GM18511 (cell line): ENCODE measurements at regions not wholly inside any gene's neighbourhood (a gene's known extent, or its start where the extent isn't known, plus 50 kb on each side); places are given as distances from the start of the nearest gene placed in this dataset.

Source experiments
- ATAC-seq: cut with Tn5 transposase; IDR thresholded peaks from one replicate; pipeline ENCODE4 v1.9.1; 2021; ENCODE audit warnings: mild to moderate bottlenecking, moderate library complexity; ENCODE audit not compliant: unreplicated experiment

GRCh38 chr2:167543721-167544120 lies 655.4 kb downstream of the XIRP2 start:
- ATAC-seq, result no peak

GRCh38 chr2:167537743-167538142 lies 649.5 kb downstream of the XIRP2 start:
- no peak for ATAC-seq

GRCh38 chr2:167534443-167534842 lies 646.2 kb downstream of the XIRP2 start:
- no peak for ATAC-seq

GRCh38 chr2:167524786-167525185 lies 636.5 kb downstream of the XIRP2 start:
- no peak for ATAC-seq

GRCh38 chr2:167510071-167510759 lies 621.9 kb downstream of the XIRP2 start:
- no peak for ATAC-seq

GRCh38 chr2:167509586-167509985 lies 621.3 kb downstream of the XIRP2 start:
- ATAC-seq, result no peak

GRCh38 chr2:167508709-167509108 lies 620.4 kb downstream of the XIRP2 start:
- ATAC-seq, result no peak

GRCh38 chr2:167506395-167506794 lies 618.1 kb downstream of the XIRP2 start:
- no peak for ATAC-seq

GRCh38 chr2:167504695-167505094 lies 616.4 kb downstream of the XIRP2 start:
- no peak for ATAC-seq

- ATAC-seq, result no peak
Observed at GRCh38 chr2:167504061-167504460, 615.8 kb downstream of the XIRP2 start.

GRCh38 chr2:167501618-167502017 lies 613.3 kb downstream of the XIRP2 start:
- ATAC-seq, result no peak

- no peak for ATAC-seq
Observed at GRCh38 chr2:167493862-167494261, 605.6 kb downstream of the XIRP2 start.

- ATAC-seq, result no peak
Observed at GRCh38 chr2:167492486-167492885, 604.2 kb downstream of the XIRP2 start.

GRCh38 chr2:167491788-167492187 lies 603.5 kb downstream of the XIRP2 start:
- no peak for ATAC-seq

GRCh38 chr2:167490455-167490854 lies 602.2 kb downstream of the XIRP2 start:
- ATAC-seq, result no peak

- ATAC-seq, result no peak
Observed at GRCh38 chr2:167489325-167489724, 601.0 kb downstream of the XIRP2 start.

GRCh38 chr2:167487728-167488127 lies 599.4 kb downstream of the XIRP2 start:
- no peak for ATAC-seq

- ATAC-seq, result no peak
Observed at GRCh38 chr2:167484875-167485274, 596.6 kb downstream of the XIRP2 start.

- no peak for ATAC-seq
Observed at GRCh38 chr2:167480986-167481309, 592.7 kb downstream of the XIRP2 start.

GRCh38 chr2:167480232-167480985 lies 592.1 kb downstream of the XIRP2 start:
- no peak for ATAC-seq

- no peak for ATAC-seq
Observed at GRCh38 chr2:167478196-167478595, 589.9 kb downstream of the XIRP2 start.

GRCh38 chr2:167475791-167476190 lies 587.5 kb downstream of the XIRP2 start:
- no peak for ATAC-seq

GRCh38 chr2:167471734-167472133 lies 583.5 kb downstream of the XIRP2 start:
- ATAC-seq, result no peak
